ENCODE measurements at regions not wholly inside any gene's neighbourhood (a gene's known extent, or its start where the extent isn't known, plus 50 kb on each side); places are given as distances from the start of the nearest gene placed in this dataset.

DNA sequence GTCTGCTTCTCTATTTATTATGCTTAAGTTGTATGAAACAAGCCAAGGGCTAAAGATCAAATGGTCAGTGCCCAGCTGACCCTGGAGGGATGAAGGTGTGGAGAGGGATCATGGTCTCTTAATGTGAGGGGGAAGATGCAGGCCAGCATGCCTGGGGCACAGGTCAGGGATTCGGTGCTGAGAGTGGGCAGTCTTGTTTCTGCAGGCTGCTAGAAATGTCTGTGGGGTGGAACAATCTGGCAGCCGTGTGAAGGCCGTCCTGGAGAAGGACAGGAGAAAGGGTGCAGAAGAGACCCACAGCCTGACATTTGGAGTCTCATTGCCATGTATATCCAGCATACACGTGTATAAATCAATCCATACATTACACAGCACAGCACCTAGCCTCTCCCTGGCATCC lies 258.3 kb upstream of the MOCS1 start:
- no peaks in the 10 kb centered on the region for H3K79me2 ChIP-seq (ENCODE audit: insufficient read depth)
- DNase-seq, result no peak
- H3K27ac ChIP-seq (ENCODE audit: low read depth in 2 of 2, low read length in 1 of 2), result no peak overlapping the region
- ChIA-PET POLR2A (no interaction called here), CTCF (no interaction called here)
- H3F3A ChIP-seq (replicated peaks; ENCODE audit: insufficient read depth), result no peaks in the 10 kb centered on the region
- H2AFZ ChIP-seq (ENCODE audit: low read depth), result no peak overlapping the region
- TF ChIP-seq SMC3 (IDR thresholded peaks at IDR 0.05; ENCODE audit: low read depth, low read length) (no peak), MEF2A (IDR thresholded peaks at IDR 0.05; ENCODE audit: borderline replicate concordance, low read depth) (no peak), FOSL2 (IDR thresholded peaks at IDR 0.05; ENCODE audit: borderline replicate concordance, low read depth) (no peak), EP300 (IDR thresholded peaks at IDR 0.05; ENCODE audit: borderline replicate concordance in 1 of 2, low read depth in 1 of 2, low read length in 1 of 2) (no peak)
- TF ChIP-seq, protein P1, sequence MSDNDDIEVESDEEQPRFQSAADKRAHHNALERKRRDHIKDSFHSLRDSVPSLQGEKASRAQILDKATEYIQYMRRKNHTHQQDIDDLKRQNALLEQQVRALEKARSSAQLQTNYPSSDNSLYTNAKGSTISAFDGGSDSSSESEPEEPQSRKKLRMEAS (IDR thresholded peaks at IDR 0.05; ENCODE audit: low read depth), result no peak
- H3K36me3 ChIP-seq (replicated peaks in 1 of 2; ENCODE audit: control insufficient read depth in 1 of 2, insufficient read depth in 2 of 2, low read length in 1 of 2), result no peaks in the 10 kb centered on the region
- H3K4me3 ChIP-seq (ENCODE audit: low read depth in 2 of 2, low read length in 1 of 2), result no peak overlapping the region
- no peaks in the 10 kb centered on the region for H4K20me1 ChIP-seq (ENCODE audit: insufficient read depth)
- no peak overlapping the region for H3K9ac ChIP-seq
- no peaks in the 10 kb centered on the region for H3K9me3 ChIP-seq
- no peak overlapping the region for H3K4me2 ChIP-seq
- 12% methylated on average over 4 of the region's 4 CpGs for WGBS (ENCODE audit: low lambda C conversion rate)
- H3K27me3 ChIP-seq (ENCODE audit: insufficient read depth), result no peaks in the 10 kb centered on the region
- no peaks in the 10 kb centered on the region; a peak in 1 of 4 replicates for H3K4me1 ChIP-seq (ENCODE audit: control insufficient read depth in 1 of 2, insufficient read depth in 2 of 2, low read depth in 1 of 2, low read length in 1 of 2)
- H3K9me2 ChIP-seq, result no peaks in the 10 kb centered on the region

DNA sequence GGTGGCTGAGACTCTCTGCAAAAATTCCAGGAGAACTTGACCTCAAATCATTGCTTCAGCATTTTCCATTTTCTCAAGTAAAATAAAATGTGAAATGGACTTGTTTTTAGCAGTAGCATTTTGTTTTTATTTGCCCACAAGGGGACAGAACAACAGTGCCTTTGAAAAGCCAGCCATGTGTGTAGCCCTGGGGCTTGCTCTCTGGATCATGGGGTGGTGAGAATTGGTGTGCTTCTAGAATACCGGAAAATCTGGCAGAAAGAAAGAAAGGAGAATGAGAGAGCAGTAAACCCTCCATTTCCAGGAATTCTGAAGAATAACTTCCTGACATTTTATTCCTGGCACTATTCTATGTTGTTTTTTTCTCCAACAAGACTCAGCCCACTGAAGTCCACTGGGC lies 254.7 kb upstream of the MOCS1 start:
- ChIA-PET POLR2A (no interaction called here), CTCF (no interaction called here)
- Histone ChIP-seq H2AFZ (ENCODE audit: low read depth) (no peak overlapping the region), H3K4me2 (no peak overlapping the region), H3K27ac (ENCODE audit: low read depth in 2 of 2, low read length in 1 of 2) (no peak overlapping the region), H3F3A (replicated peaks; ENCODE audit: insufficient read depth) (no peaks in the 10 kb centered on the region), H3K9ac (no peak overlapping the region), H3K9me3 (no peaks in the 10 kb centered on the region), H3K79me2 (ENCODE audit: insufficient read depth) (no peaks in the 10 kb centered on the region), H3K4me1 (ENCODE audit: control insufficient read depth in 1 of 2, insufficient read depth in 2 of 2, low read depth in 1 of 2, low read length in 1 of 2) (no peaks in the 10 kb centered on the region; a peak in 1 of 4 replicates), H3K9me2 (no peaks in the 10 kb centered on the region), H3K36me3 (replicated peaks in 1 of 2; ENCODE audit: control insufficient read depth in 1 of 2, insufficient read depth in 2 of 2, low read length in 1 of 2) (no peaks in the 10 kb centered on the region), H4K20me1 (ENCODE audit: insufficient read depth) (no peaks in the 10 kb centered on the region), H3K27me3 (ENCODE audit: insufficient read depth) (no peaks in the 10 kb centered on the region), H3K4me3 (ENCODE audit: low read depth in 2 of 2, low read length in 1 of 2) (no peak overlapping the region)
- no peak for DNase-seq
- 17% methylated on average over 1 of the region's 1 CpG for WGBS (ENCODE audit: low lambda C conversion rate)
- TF ChIP-seq EZH2phosphoT487 (IDR thresholded peaks at IDR 0.05; ENCODE audit: borderline replicate concordance, low read depth) (no peak), POLR2AphosphoS5 (IDR thresholded peaks at IDR 0.05; ENCODE audit: low read depth, low read length) (no peak), NRF1 (IDR thresholded peaks at IDR 0.05; ENCODE audit: low read depth, low read length) (no peak), FOSL2 (IDR thresholded peaks at IDR 0.05; ENCODE audit: borderline replicate concordance, low read depth) (no peak), MXI1 (IDR thresholded peaks at IDR 0.05; ENCODE audit: low read depth, low read length) (no peak), NFIC (IDR thresholded peaks at IDR 0.05; ENCODE audit: borderline replicate concordance) (no peak)

DNA sequence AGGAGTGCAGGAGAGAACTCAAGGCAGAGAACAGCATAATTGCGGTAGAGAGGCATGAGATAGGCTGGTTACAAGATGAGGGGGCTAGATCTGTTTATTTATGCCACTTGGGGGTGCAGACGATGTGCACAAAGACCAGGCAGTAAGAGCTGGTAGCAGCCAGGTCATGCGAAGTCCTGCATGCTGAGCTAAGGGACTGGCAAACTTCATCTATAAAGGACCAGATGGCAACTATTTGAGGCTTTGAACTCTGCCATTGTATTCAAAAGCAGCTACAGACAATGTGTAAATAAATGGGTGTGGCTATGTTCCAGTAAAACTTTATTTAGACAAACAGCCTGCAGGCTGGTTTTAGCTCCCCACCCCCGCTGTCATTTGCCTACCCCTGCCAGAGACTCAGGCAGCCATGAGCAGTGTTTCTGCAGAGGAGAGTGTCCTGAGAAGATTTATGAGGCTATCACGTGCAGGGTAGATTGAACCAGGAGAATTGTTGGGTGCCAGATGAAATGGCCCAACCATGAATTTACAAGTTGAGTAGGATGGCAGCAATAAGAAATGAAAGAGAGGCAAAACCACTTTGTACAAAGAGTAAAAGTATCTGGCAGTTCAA lies 253.4 kb upstream of the MOCS1 start:
- no peaks in the 10 kb centered on the region for H4K20me1 ChIP-seq (ENCODE audit: insufficient read depth)
- CTCF ChIA-PET, result no interaction called here
- POLR2A ChIA-PET, result no interaction called here
- no peaks in the 10 kb centered on the region for H3K9me3 ChIP-seq
- H3K36me3 ChIP-seq (replicated peaks in 1 of 2; ENCODE audit: control insufficient read depth in 1 of 2, insufficient read depth in 2 of 2, low read length in 1 of 2), result no peaks in the 10 kb centered on the region
- H2AFZ ChIP-seq (ENCODE audit: low read depth), result no peak overlapping the region
- H3K4me1 ChIP-seq (ENCODE audit: control insufficient read depth in 1 of 2, insufficient read depth in 2 of 2, low read depth in 1 of 2, low read length in 1 of 2), result no peaks in the 10 kb centered on the region; a peak in 1 of 4 replicates
- H3K9me2 ChIP-seq, result no peaks in the 10 kb centered on the region
- H3K4me2 ChIP-seq, result no peak overlapping the region
- DNase-seq, result no peak
- 19% methylated on average over 5 of the region's 5 CpGs for WGBS (ENCODE audit: low lambda C conversion rate)
- H3K27ac ChIP-seq (ENCODE audit: low read depth in 2 of 2, low read length in 1 of 2), result no peak overlapping the region
- no peaks in the 10 kb centered on the region for H3F3A ChIP-seq (replicated peaks; ENCODE audit: insufficient read depth)
- no peak overlapping the region for H3K4me3 ChIP-seq (ENCODE audit: low read depth in 2 of 2, low read length in 1 of 2)
- H3K79me2 ChIP-seq (ENCODE audit: insufficient read depth), result no peaks in the 10 kb centered on the region
- no peak overlapping the region for H3K9ac ChIP-seq
- H3K27me3 ChIP-seq (ENCODE audit: insufficient read depth), result no peaks in the 10 kb centered on the region
- TF ChIP-seq SIN3A (IDR thresholded peaks at IDR 0.05; ENCODE audit: borderline replicate concordance, low read depth, low read length), result no peak
- no peak for TF ChIP-seq ELF1 (IDR thresholded peaks at IDR 0.05)
- TF ChIP-seq, protein P2, sequence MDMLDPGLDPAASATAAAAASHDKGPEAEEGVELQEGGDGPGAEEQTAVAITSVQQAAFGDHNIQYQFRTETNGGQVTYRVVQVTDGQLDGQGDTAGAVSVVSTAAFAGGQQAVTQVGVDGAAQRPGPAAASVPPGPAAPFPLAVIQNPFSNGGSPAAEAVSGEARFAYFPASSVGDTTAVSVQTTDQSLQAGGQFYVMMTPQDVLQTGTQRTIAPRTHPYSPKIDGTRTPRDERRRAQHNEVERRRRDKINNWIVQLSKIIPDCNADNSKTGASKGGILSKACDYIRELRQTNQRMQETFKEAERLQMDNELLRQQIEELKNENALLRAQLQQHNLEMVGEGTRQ (IDR thresholded peaks at IDR 0.05; ENCODE audit: borderline replicate concordance, low read depth, low read length), result no peak
- TF ChIP-seq, protein P3, sequence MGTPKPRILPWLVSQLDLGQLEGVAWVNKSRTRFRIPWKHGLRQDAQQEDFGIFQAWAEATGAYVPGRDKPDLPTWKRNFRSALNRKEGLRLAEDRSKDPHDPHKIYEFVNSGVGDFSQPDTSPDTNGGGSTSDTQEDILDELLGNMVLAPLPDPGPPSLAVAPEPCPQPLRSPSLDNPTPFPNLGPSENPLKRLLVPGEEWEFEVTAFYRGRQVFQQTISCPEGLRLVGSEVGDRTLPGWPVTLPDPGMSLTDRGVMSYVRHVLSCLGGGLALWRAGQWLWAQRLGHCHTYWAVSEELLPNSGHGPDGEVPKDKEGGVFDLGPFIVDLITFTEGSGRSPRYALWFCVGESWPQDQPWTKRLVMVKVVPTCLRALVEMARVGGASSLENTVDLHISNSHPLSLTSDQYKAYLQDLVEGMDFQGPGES (IDR thresholded peaks at IDR 0.05; ENCODE audit: low read depth, low read length), result no peak
- TF ChIP-seq, protein P4, sequence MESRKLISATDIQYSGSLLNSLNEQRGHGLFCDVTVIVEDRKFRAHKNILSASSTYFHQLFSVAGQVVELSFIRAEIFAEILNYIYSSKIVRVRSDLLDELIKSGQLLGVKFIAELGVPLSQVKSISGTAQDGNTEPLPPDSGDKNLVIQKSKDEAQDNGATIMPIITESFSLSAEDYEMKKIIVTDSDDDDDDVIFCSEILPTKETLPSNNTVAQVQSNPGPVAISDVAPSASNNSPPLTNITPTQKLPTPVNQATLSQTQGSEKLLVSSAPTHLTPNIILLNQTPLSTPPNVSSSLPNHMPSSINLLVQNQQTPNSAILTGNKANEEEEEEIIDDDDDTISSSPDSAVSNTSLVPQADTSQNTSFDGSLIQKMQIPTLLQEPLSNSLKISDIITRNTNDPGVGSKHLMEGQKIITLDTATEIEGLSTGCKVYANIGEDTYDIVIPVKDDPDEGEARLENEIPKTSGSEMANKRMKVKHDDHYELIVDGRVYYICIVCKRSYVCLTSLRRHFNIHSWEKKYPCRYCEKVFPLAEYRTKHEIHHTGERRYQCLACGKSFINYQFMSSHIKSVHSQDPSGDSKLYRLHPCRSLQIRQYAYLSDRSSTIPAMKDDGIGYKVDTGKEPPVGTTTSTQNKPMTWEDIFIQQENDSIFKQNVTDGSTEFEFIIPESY (IDR thresholded peaks at IDR 0.05; ENCODE audit: borderline replicate concordance, low read depth), result no peak
- TF ChIP-seq RCOR1 (IDR thresholded peaks at IDR 0.05; ENCODE audit: low read length), result no peak
- TF ChIP-seq FOXM1 (IDR thresholded peaks at IDR 0.05; ENCODE audit: low read depth), result no peak
